ENCODE measurements at regions not wholly inside any gene's neighbourhood (a gene's known extent, or its start where the extent isn't known, plus 50 kb on each side); places are given as distances from the start of the nearest gene placed in this dataset.

GRCh38 chr13:78372581-78372980 is 230.8 kb downstream of the POU4F1 start:
- H3K4me3 ChIP-seq (ENCODE audit: control insufficient read depth, low read depth, low read length), result no peak overlapping the region
- DNase-seq (ENCODE audit: low read depth), result no peak

GRCh38 chr13:78370231-78370630 is 233.1 kb downstream of the POU4F1 start:
- H3K4me3 ChIP-seq (ENCODE audit: control insufficient read depth, low read depth, low read length), result no peak overlapping the region
- DNase-seq (ENCODE audit: low read depth), result no peak
- no peak for TF ChIP-seq CTCF (IDR thresholded peaks at IDR 0.05; ENCODE audit: control insufficient read depth, insufficient read depth, low read depth, low read length, missing control alignments)

More at GRCh38 chr13:78372581-78372980, 230.8 kb downstream of the POU4F1 start:
- TF ChIP-seq CTCF (IDR thresholded peaks at IDR 0.05; ENCODE audit: control insufficient read depth, insufficient read depth, low read depth, low read length, missing control alignments), result no peak

GRCh38 chr13:78364711-78365110 is 238.6 kb downstream of the POU4F1 start:
- no peak for TF ChIP-seq CTCF (IDR thresholded peaks at IDR 0.05; ENCODE audit: control insufficient read depth, insufficient read depth, low read depth, low read length, missing control alignments)
- H3K4me3 ChIP-seq (ENCODE audit: control insufficient read depth, low read depth, low read length), result no peak overlapping the region
- DNase-seq (ENCODE audit: low read depth), result no peak

- no peak overlapping the region for H3K4me3 ChIP-seq (ENCODE audit: control insufficient read depth, low read depth, low read length)
- DNase-seq (ENCODE audit: low read depth), result no peak
- TF ChIP-seq CTCF (IDR thresholded peaks at IDR 0.05; ENCODE audit: control insufficient read depth, insufficient read depth, low read depth, low read length, missing control alignments), result no peak
Measured at GRCh38 chr13:78341032-78341431, 262.3 kb downstream of the POU4F1 start.

GRCh38 chr13:78339927-78340326 is 263.4 kb downstream of the POU4F1 start:
- no peak overlapping the region for H3K4me3 ChIP-seq (ENCODE audit: control insufficient read depth, low read depth, low read length)
- no peak for DNase-seq (ENCODE audit: low read depth)
- no peak for TF ChIP-seq CTCF (IDR thresholded peaks at IDR 0.05; ENCODE audit: control insufficient read depth, insufficient read depth, low read depth, low read length, missing control alignments)

- TF ChIP-seq CTCF (IDR thresholded peaks at IDR 0.05; ENCODE audit: control insufficient read depth, insufficient read depth, low read depth, low read length, missing control alignments), result no peak
- H3K4me3 ChIP-seq (ENCODE audit: control insufficient read depth, low read depth, low read length), result no peak overlapping the region
- no peak for DNase-seq (ENCODE audit: low read depth)
Measured at GRCh38 chr13:78334059-78334458, 269.3 kb downstream of the POU4F1 start.

- no peak for TF ChIP-seq CTCF (IDR thresholded peaks at IDR 0.05; ENCODE audit: control insufficient read depth, insufficient read depth, low read depth, low read length, missing control alignments)
- no peak overlapping the region for H3K4me3 ChIP-seq (ENCODE audit: control insufficient read depth, low read depth, low read length)
- no peak for DNase-seq (ENCODE audit: low read depth)
Measured at GRCh38 chr13:78326633-78327032, 276.7 kb downstream of the POU4F1 start.
